Right renal cortex interstitium (tissue), 3 donors: ENCODE measurements at regions not wholly inside any gene's neighbourhood (a gene's known extent, or its start where the extent isn't known, plus 50 kb on each side); places are given as distances from the start of the nearest gene placed in this dataset.

ENCODE experiments used
- DNase-seq, 3 donors: peaks; one replicate each; pipeline ENCODE4 v3.0.0-alpha.2; 2013; ENCODE audit warnings: low read depth in 3 of 3, low spot score in 2 of 3

- DNase-seq = no peak
Observed at GRCh38 chr3:18837137-18837755, 311.1 kb upstream of the KCNH8 start.

- no peak for DNase-seq
Observed at GRCh38 chr3:18835021-18835420, 313.3 kb upstream of the KCNH8 start.

GRCh38 chr3:18830087-18830486 lies 318.2 kb upstream of the KCNH8 start:
- no peak for DNase-seq

GRCh38 chr3:18828637-18829036 lies 319.7 kb upstream of the KCNH8 start:
- no peak for DNase-seq

GRCh38 chr3:18827664-18828063 lies 320.6 kb upstream of the KCNH8 start:
- DNase-seq = no peak

GRCh38 chr3:18825665-18826064 lies 322.6 kb upstream of the KCNH8 start:
- DNase-seq = no peak

- no peak for DNase-seq
Observed at GRCh38 chr3:18813300-18813699, 335.0 kb upstream of the KCNH8 start.

GRCh38 chr3:18812316-18812715 lies 336.0 kb upstream of the KCNH8 start:
- no peak for DNase-seq

- DNase-seq = no peak
Observed at GRCh38 chr3:18810306-18810661, 338.0 kb upstream of the KCNH8 start.

GRCh38 chr3:18809640-18810305 lies 338.5 kb upstream of the KCNH8 start:
- DNase-seq = no peak

GRCh38 chr3:18808429-18808828 lies 339.9 kb upstream of the KCNH8 start:
- no peak for DNase-seq

GRCh38 chr3:18807593-18807992 lies 340.7 kb upstream of the KCNH8 start:
- DNase-seq = no peak

GRCh38 chr3:18806633-18807032 lies 341.7 kb upstream of the KCNH8 start:
- DNase-seq = no peak

GRCh38 chr3:18797378-18797777 lies 350.9 kb upstream of the KCNH8 start:
- DNase-seq = no peak

- DNase-seq = no peak
Observed at GRCh38 chr3:18795078-18795477, 353.2 kb upstream of the KCNH8 start.

GRCh38 chr3:18791752-18792151 lies 356.6 kb upstream of the KCNH8 start:
- no peak for DNase-seq

- DNase-seq = no peak
Observed at GRCh38 chr3:18791182-18791581, 357.1 kb upstream of the KCNH8 start.

GRCh38 chr3:18790384-18790783 lies 357.9 kb upstream of the KCNH8 start:
- no peak for DNase-seq

GRCh38 chr3:18789734-18790133 lies 358.6 kb upstream of the KCNH8 start:
- no peak for DNase-seq

GRCh38 chr3:18787441-18787840 lies 360.9 kb upstream of the KCNH8 start:
- DNase-seq = no peak

- DNase-seq = no peak
Observed at GRCh38 chr3:18786650-18787323, 361.5 kb upstream of the KCNH8 start.

- DNase-seq = no peak
Observed at GRCh38 chr3:18782191-18782590, 357.1 kb upstream of the SATB1 start.
